ENCODE measurements at regions not wholly inside any gene's neighbourhood (a gene's known extent, or its start where the extent isn't known, plus 50 kb on each side); places are given as distances from the start of the nearest gene placed in this dataset.

DNA sequence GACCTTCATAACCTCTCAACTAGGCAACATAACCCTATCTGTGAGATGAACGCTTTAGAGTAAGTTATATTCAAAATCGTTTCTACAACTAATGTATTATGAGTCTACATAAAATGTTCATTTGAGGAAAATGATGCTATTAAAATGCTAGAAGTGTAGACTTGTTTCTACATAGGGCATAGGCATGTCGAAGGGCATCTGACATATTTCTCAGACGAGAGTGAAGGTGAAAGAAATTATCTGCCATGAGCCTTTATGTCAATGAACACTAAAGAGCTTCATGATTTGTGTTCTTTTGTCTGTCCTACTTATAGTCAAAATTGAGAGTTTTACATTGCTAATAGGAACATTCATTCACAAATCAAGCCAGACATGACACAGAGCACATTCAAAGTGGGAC, 811.8 kb downstream of the RAB28 start:
- H3K27ac Mint-ChIP-seq = no peak overlapping the region
- H3K9me3 Mint-ChIP-seq (ENCODE audit: insufficient read depth) = peaks cover 5% of the 10 kb centered on the region
- Histone ChIP-seq H3K27ac (ENCODE audit: low read length in 2 of 2) (no peak overlapping the region), H3K9me3 (ENCODE audit: control extremely low read depth in 1 of 3, control insufficient read depth in 2 of 3, insufficient read depth in 1 of 3, low read length in 2 of 3) (peaks cover 0 to 9% (median 4%) of the 10 kb centered on the region in 3 donors), H3K4me1 (ENCODE audit: control insufficient read depth in 2 of 2, insufficient read depth in 2 of 2, low read length in 2 of 2) (no peaks in the 10 kb centered on the region), H3K27me3 (replicated peaks in 1 of 4; ENCODE audit: control extremely low read depth in 1 of 4, control insufficient read depth in 3 of 4, insufficient read depth in 4 of 4, low read length in 3 of 4) (no peaks in the 10 kb centered on the region), H3K36me3 (replicated peaks in 1 of 2; ENCODE audit: control extremely low read depth in 1 of 2, control insufficient read depth in 1 of 2, extremely low read depth in 1 of 2, insufficient read depth in 2 of 2, low read length in 1 of 2) (no peaks in the 10 kb centered on the region), H3K79me2 (ENCODE audit: control insufficient read depth, insufficient read depth, low read length) (no peaks in the 10 kb centered on the region), H2AFZ (ENCODE audit: insufficient read depth, low read depth, low read length, poor library complexity, severe bottlenecking) (no peak overlapping the region), H4K20me1 (ENCODE audit: control insufficient read depth, insufficient read depth, low read length, poor library complexity, severe bottlenecking) (no peaks in the 10 kb centered on the region), H3K9ac (ENCODE audit: low read length) (no peak overlapping the region), H3K4me2 (replicated peaks; ENCODE audit: low read depth, low read length, poor library complexity, severe bottlenecking) (no peak overlapping the region), H3K4me3 (ENCODE audit: control extremely low read depth in 1 of 5, extremely low read depth in 1 of 5, insufficient read depth in 1 of 5, low read depth in 2 of 5, low read length in 4 of 5) (no peak overlapping the region)
- TF ChIP-seq, protein P1, sequence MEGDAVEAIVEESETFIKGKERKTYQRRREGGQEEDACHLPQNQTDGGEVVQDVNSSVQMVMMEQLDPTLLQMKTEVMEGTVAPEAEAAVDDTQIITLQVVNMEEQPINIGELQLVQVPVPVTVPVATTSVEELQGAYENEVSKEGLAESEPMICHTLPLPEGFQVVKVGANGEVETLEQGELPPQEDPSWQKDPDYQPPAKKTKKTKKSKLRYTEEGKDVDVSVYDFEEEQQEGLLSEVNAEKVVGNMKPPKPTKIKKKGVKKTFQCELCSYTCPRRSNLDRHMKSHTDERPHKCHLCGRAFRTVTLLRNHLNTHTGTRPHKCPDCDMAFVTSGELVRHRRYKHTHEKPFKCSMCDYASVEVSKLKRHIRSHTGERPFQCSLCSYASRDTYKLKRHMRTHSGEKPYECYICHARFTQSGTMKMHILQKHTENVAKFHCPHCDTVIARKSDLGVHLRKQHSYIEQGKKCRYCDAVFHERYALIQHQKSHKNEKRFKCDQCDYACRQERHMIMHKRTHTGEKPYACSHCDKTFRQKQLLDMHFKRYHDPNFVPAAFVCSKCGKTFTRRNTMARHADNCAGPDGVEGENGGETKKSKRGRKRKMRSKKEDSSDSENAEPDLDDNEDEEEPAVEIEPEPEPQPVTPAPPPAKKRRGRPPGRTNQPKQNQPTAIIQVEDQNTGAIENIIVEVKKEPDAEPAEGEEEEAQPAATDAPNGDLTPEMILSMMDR (IDR thresholded peaks at IDR 0.05) = no peak
- no peak for TF ChIP-seq EZH2 (IDR thresholded peaks at IDR 0.05; ENCODE audit: borderline replicate concordance, insufficient read depth, low read depth, low read length, poor library complexity, severe bottlenecking)
- H3K4me3 Mint-ChIP-seq = no peak overlapping the region
- WGBS (ENCODE audit: insufficient coverage) = no CpG with 5 or more reads among the region's 4 CpGs
- DNase-seq (no peak), ATAC-seq (ENCODE audit: low read depth) (no peak)
- intact Hi-C loops (cut with micrococcal nuclease) = no loop called here
- H3K4me1 Mint-ChIP-seq = no peaks in the 10 kb centered on the region
- H3K27me3 Mint-ChIP-seq = no peaks in the 10 kb centered on the region
- ChIA-PET POLR2A (no interaction called here), CTCF (no interaction called here)

DNA sequence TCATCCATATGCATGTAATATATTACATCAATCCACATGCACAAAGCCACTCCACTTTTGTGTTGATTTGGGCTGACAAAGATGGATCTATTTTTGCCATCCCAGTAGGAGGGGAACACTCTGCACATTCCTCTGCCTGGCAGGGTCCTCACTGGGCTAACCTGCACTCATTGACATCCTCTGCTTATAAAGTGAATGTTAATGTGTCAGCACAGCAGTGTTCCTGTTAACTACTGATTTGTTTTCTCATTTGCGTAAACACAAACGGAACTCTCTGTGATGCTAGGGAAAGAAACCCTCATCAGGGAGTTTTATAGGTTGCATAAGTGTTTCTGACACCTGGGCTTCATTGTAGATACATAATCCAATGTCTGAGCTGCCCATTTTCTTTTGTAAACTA, 826.0 kb downstream of the RAB28 start:
- CTCF ChIA-PET = no interaction called here
- WGBS (ENCODE audit: insufficient coverage) = 100% methylated on average over 1 of the region's 2 CpGs
- intact Hi-C loops (cut with micrococcal nuclease) = no loop called here
- H3K4me3 ChIP-seq (ENCODE audit: control extremely low read depth in 1 of 5, extremely low read depth in 1 of 5, insufficient read depth in 1 of 5, low read depth in 2 of 5, low read length in 4 of 5) = no peak overlapping the region
- no peak overlapping the region for H2AFZ ChIP-seq (ENCODE audit: insufficient read depth, low read depth, low read length, poor library complexity, severe bottlenecking)
- H3K27me3 ChIP-seq (replicated peaks in 1 of 4; ENCODE audit: control extremely low read depth in 1 of 4, control insufficient read depth in 3 of 4, insufficient read depth in 4 of 4, low read length in 3 of 4) = no peaks in the 10 kb centered on the region
- no peaks in the 10 kb centered on the region for H3K4me1 Mint-ChIP-seq
- no peak for TF ChIP-seq EZH2 (IDR thresholded peaks at IDR 0.05; ENCODE audit: borderline replicate concordance, insufficient read depth, low read depth, low read length, poor library complexity, severe bottlenecking)
- TF ChIP-seq, protein P1 (IDR thresholded peaks at IDR 0.05) = no peak
- H3K36me3 ChIP-seq (replicated peaks in 1 of 2; ENCODE audit: control extremely low read depth in 1 of 2, control insufficient read depth in 1 of 2, extremely low read depth in 1 of 2, insufficient read depth in 2 of 2, low read length in 1 of 2) = no peaks in the 10 kb centered on the region
- H3K4me2 ChIP-seq (replicated peaks; ENCODE audit: low read depth, low read length, poor library complexity, severe bottlenecking) = no peak overlapping the region
- H3K4me3 Mint-ChIP-seq = no peak overlapping the region
- no peaks in the 10 kb centered on the region for H4K20me1 ChIP-seq (ENCODE audit: control insufficient read depth, insufficient read depth, low read length, poor library complexity, severe bottlenecking)
- no peaks in the 10 kb centered on the region for H3K9me3 ChIP-seq (ENCODE audit: control extremely low read depth in 1 of 3, control insufficient read depth in 2 of 3, insufficient read depth in 1 of 3, low read length in 2 of 3)
- no peaks in the 10 kb centered on the region for H3K4me1 ChIP-seq (ENCODE audit: control insufficient read depth in 2 of 2, insufficient read depth in 2 of 2, low read length in 2 of 2)
- H3K27ac Mint-ChIP-seq = no peak overlapping the region
- H3K27me3 Mint-ChIP-seq = no peaks in the 10 kb centered on the region
- H3K9me3 Mint-ChIP-seq (ENCODE audit: insufficient read depth) = peaks cover 2% of the 10 kb centered on the region
- H3K9ac ChIP-seq (ENCODE audit: low read length) = no peak overlapping the region
- POLR2A ChIA-PET = no interaction called here
- DNase-seq (no peak), ATAC-seq (ENCODE audit: low read depth) (no peak)
- no peaks in the 10 kb centered on the region for H3K79me2 ChIP-seq (ENCODE audit: control insufficient read depth, insufficient read depth, low read length)
- no peak overlapping the region for H3K27ac ChIP-seq (ENCODE audit: low read length in 2 of 2)

All from B cell (primary cell).